ENCODE measurements at regions not wholly inside any gene's neighbourhood (a gene's known extent, or its start where the extent isn't known, plus 50 kb on each side); places are given as distances from the start of the nearest gene placed in this dataset.

GRCh38 chr13:33891196-33891742 is 73.3 kb downstream of the RFC3 start:
- no peak overlapping the region for H2AFZ ChIP-seq (ENCODE audit: low read depth)
- no peaks in the 10 kb centered on the region for H3K4me1 ChIP-seq (ENCODE audit: low read depth, poor library complexity, severe bottlenecking)
- no peak overlapping the region for H3K4me2 ChIP-seq
- H3K4me3 ChIP-seq (IDR thresholded peaks at IDR 0.05; ENCODE audit: insufficient read depth, low read depth, low read length) = no peak overlapping the region
- no peak for TF ChIP-seq CTCF (conservative IDR thresholded peaks at IDR 0.05; ENCODE audit: low read depth, low read length)
- no peak overlapping the region for H3K27ac ChIP-seq
- no peaks in the 10 kb centered on the region for H3K36me3 ChIP-seq (ENCODE audit: insufficient read depth)
- H4K20me1 ChIP-seq (ENCODE audit: insufficient read depth) = no peaks in the 10 kb centered on the region
- no peaks in the 10 kb centered on the region for H3K27me3 ChIP-seq (ENCODE audit: insufficient read depth, low read depth)
- no peaks in the 10 kb centered on the region for H3K79me2 ChIP-seq (ENCODE audit: insufficient read depth, low read depth)
- no peak overlapping the region for H3K9ac ChIP-seq

- no peaks in the 10 kb centered on the region for H3K27me3 ChIP-seq (ENCODE audit: insufficient read depth, low read depth)
- no peak for TF ChIP-seq CTCF (conservative IDR thresholded peaks at IDR 0.05; ENCODE audit: low read depth, low read length)
- H3K79me2 ChIP-seq (ENCODE audit: insufficient read depth, low read depth) = no peaks in the 10 kb centered on the region
- H3K36me3 ChIP-seq (ENCODE audit: insufficient read depth) = no peaks in the 10 kb centered on the region
- H3K4me2 ChIP-seq = no peak overlapping the region
- no peak overlapping the region for H2AFZ ChIP-seq (ENCODE audit: low read depth)
- no peaks in the 10 kb centered on the region for H4K20me1 ChIP-seq (ENCODE audit: insufficient read depth)
- H3K27ac ChIP-seq = no peak overlapping the region
- H3K9ac ChIP-seq = no peak overlapping the region
- no peak overlapping the region for H3K4me3 ChIP-seq (IDR thresholded peaks at IDR 0.05; ENCODE audit: insufficient read depth, low read depth, low read length)
- H3K4me1 ChIP-seq (ENCODE audit: low read depth, poor library complexity, severe bottlenecking) = no peaks in the 10 kb centered on the region
These were observed 75.6 kb downstream of the RFC3 start for GRCh38 chr13:33893559-33893958.

DNA sequence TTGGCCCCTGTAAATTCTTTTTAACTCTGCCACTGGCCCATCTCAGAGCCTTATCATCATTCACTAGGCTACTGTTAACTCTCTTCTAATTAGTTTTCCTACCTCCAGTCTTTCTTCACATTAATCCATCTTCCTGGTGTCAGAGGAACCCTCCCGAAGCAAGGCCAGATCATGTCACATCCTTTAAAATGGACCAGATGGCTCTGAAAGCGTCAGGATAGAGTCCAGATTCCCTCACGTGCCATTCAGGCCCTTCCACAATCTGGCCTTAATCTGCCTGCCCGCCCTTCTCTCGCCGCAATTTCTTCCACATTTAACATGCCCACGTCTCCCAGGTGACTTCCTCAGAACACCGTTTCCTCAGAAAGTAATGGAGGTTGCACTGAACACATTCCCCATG is 86.5 kb downstream of the RFC3 start:
- no peak for TF ChIP-seq CTCF (conservative IDR thresholded peaks at IDR 0.05; ENCODE audit: low read depth, low read length)
- no peak overlapping the region for H2AFZ ChIP-seq (ENCODE audit: low read depth)

GRCh38 chr13:33908116-33908515 is 90.2 kb downstream of the RFC3 start:
- Histone ChIP-seq H3K4me1 (ENCODE audit: low read depth, poor library complexity, severe bottlenecking) (no peaks in the 10 kb centered on the region), H3K9ac (no peak overlapping the region), H3K4me2 (no peak overlapping the region), H3K4me3 (IDR thresholded peaks at IDR 0.05; ENCODE audit: insufficient read depth, low read depth, low read length) (no peak overlapping the region), H3K27ac (no peak overlapping the region), H2AFZ (ENCODE audit: low read depth) (no peak overlapping the region), H3K79me2 (ENCODE audit: insufficient read depth, low read depth) (no peaks in the 10 kb centered on the region), H4K20me1 (ENCODE audit: insufficient read depth) (no peaks in the 10 kb centered on the region), H3K36me3 (ENCODE audit: insufficient read depth) (no peaks in the 10 kb centered on the region), H3K27me3 (ENCODE audit: insufficient read depth, low read depth) (no peaks in the 10 kb centered on the region)
- no peak for TF ChIP-seq CTCF (conservative IDR thresholded peaks at IDR 0.05; ENCODE audit: low read depth, low read length)

More for the DNA sequence above, 86.5 kb downstream of the RFC3 start:
- H3K4me1 ChIP-seq (ENCODE audit: low read depth, poor library complexity, severe bottlenecking) = no peaks in the 10 kb centered on the region
- no peaks in the 10 kb centered on the region for H3K27me3 ChIP-seq (ENCODE audit: insufficient read depth, low read depth)
- no peak overlapping the region for H3K4me3 ChIP-seq (IDR thresholded peaks at IDR 0.05; ENCODE audit: insufficient read depth, low read depth, low read length)
- no peaks in the 10 kb centered on the region for H3K36me3 ChIP-seq (ENCODE audit: insufficient read depth)
- H3K27ac ChIP-seq = no peak overlapping the region
- no peaks in the 10 kb centered on the region for H3K79me2 ChIP-seq (ENCODE audit: insufficient read depth, low read depth)
- H3K9ac ChIP-seq = no peak overlapping the region
- no peaks in the 10 kb centered on the region for H4K20me1 ChIP-seq (ENCODE audit: insufficient read depth)
- H3K4me2 ChIP-seq = no peak overlapping the region

Measured in KMS-11 (cell line).